NT2/D1 (cell line): ENCODE measurements at regions not wholly inside any gene's neighbourhood (a gene's known extent, or its start where the extent isn't known, plus 50 kb on each side); places are given as distances from the start of the nearest gene placed in this dataset.

Experiments
- YY1 ChIP-seq: IDR thresholded peaks from 2 replicates; pipeline ENCODE4 v1.6.1; 2011; ENCODE audit not compliant: insufficient read length, insufficient read depth
- ZNF274 ChIP-seq: IDR thresholded peaks from 2 replicates; pipeline ENCODE4 v1.6.1; 2011; ENCODE audit warnings: mild to moderate bottlenecking, low read depth, low read length

GRCh38 chrY:15624370-15624769, 1100.0 kb downstream of the NLGN4Y start:
- TF ChIP-seq ZNF274 (no peak), YY1 (no peak)
